ENCODE measurements at regions not wholly inside any gene's neighbourhood (a gene's known extent, or its start where the extent isn't known, plus 50 kb on each side); places are given as distances from the start of the nearest gene placed in this dataset.

GRCh38 chr15:93271871-93272270 is 182.9 kb upstream of the RGMA start:
- DNase-seq (ENCODE audit: low spot score) = no peak

GRCh38 chr15:93270937-93271467 is 182.0 kb upstream of the RGMA start:
- DNase-seq (ENCODE audit: low spot score) = no peak

GRCh38 chr15:93268066-93268465 is 179.1 kb upstream of the RGMA start:
- DNase-seq (ENCODE audit: low spot score) = no peak

DNA sequence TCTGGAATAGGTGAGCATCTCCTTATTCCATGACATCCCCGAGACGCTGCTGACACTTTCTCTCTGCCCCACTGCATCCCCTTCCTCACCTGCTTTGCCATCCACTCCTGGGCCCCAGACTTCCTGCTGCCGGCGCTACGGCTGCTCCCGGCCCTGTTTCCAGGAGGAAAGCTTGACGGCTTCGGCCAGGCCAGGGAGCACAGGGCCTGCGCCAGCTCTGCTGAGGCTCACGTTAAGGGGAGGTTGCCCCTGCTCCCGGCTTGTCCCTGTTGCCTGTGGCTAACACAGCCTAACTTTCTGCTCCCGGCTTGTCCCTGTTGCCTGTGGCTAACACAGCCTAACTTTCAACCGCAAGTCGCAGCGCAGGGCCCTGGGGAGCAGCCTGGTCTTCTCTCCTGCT is 177.3 kb upstream of the RGMA start:
- no peak for DNase-seq (ENCODE audit: low spot score)

GRCh38 chr15:93265111-93265556 is 176.1 kb upstream of the RGMA start:
- DNase-seq (ENCODE audit: low spot score) = no peak

- no peak for DNase-seq (ENCODE audit: low spot score)
These were observed 172.8 kb upstream of the RGMA start for GRCh38 chr15:93261845-93262244.

GRCh38 chr15:93257920-93258319 is 168.9 kb upstream of the RGMA start:
- DNase-seq (ENCODE audit: low spot score) = no peak

DNA sequence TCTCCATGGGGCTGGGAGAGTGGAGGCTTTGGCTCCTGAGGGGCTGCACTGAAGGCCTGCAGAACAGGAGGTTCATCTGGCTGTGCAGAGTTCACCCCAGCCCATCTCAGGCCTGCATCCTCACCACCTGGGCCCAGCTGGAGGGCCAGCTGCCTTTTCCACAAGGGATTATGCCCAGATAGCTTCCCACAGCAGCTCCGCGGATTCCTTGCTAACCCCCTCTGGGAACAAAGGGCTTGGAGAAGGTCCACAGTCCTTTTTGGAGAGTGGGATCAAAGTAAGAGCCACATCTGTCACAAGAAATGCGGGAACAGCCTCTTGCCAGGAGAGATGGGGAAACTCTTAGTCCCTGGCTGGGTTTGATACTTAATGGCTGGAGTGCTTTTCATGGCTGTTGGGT is 164.7 kb upstream of the RGMA start:
- no peak for DNase-seq (ENCODE audit: low spot score)

GRCh38 chr15:93252780-93253179 is 163.8 kb upstream of the RGMA start:
- DNase-seq (ENCODE audit: low spot score) = no peak

DNA sequence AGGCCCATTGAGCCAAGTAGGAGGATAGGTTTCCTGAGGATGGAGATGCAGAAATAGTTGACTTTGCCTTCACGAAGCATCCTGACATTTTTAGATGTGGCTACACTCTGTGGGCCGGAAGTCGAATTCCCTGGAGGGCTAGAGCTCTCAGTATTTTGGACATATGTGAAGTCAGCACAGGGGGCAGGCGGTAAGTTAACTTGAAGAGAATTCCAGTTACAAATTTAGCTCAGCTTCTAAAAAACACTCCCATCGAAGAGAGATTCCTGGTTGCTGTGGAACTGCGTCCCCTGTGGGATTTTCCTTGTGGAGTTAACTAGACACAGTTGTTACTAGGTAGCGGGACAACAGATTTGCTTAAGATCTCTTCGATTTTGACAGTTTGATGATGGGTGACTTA is 161.9 kb upstream of the RGMA start:
- DNase-seq (ENCODE audit: low spot score) = peak; percentile 7

DNA sequence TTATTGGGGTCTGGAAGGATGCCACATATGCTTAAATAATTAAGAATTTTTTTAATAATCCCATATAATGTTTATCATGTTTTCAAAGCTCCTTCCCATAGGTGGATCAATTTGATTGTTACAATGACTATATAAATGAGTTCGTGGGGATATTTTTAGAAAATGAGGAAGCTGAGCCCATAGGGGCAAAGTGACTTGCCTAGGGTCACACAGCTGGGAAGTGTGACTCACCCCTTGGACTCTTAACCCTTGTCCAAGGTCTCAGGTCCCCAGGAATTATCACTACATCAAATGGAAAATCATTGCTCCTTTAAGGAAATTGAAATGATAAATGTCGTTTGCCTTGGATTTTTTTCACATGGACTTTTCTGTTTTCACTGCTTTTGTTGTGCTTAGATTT is 161.2 kb upstream of the RGMA start:
- DNase-seq (ENCODE audit: low spot score) = no peak

DNA sequence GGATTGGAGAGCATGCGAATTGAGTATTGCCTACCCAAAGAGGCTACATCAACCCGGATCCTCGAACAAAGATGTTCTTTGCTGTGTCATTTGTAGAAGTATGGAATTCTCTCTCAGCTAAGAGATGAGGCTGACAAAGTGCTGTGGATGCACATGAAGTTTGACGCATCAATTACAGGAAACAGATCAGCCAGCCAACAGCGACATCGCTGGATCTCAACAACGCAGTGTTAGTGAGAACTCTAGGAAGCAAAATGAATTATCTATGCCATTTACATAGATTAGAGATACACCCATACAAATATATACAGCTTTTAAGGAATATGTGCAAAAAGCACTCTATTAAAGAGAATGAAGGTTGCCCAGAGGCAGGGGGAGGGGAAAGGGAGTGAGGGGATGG is 160.6 kb upstream of the RGMA start:
- no peak for DNase-seq (ENCODE audit: low spot score)

DNA sequence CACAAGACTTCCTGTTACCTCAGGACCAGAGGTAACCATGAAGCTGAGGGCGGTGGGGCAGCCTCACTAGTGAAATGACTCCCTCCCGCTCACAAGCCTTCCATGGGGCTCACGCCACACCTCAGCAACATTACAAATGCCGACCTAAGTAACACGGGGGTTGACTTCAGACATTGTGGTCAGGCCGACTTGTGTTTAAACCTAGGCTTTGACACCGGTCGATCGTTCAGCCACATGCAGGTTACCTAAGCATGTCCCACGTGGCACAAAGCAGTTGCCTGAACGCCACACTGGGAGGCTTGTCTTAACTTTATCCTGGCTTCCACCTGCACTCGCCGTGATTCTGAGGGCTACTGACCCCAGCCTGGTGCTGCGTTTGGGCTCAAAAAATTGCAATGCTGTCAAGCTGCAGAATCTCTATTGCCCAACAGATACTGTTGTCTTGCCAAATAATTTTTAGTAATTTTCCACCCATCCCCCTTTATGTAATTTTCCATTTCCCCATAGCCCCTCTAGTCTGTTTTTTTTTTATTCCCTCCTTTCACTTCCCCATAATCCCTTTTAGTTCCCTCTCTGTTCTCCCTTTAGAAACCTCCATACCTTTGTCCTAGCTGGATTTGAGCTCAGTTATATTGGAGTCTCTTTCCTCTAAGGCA is 158.6 kb upstream of the RGMA start:
- DNase-seq (ENCODE audit: low spot score) = no peak

DNA sequence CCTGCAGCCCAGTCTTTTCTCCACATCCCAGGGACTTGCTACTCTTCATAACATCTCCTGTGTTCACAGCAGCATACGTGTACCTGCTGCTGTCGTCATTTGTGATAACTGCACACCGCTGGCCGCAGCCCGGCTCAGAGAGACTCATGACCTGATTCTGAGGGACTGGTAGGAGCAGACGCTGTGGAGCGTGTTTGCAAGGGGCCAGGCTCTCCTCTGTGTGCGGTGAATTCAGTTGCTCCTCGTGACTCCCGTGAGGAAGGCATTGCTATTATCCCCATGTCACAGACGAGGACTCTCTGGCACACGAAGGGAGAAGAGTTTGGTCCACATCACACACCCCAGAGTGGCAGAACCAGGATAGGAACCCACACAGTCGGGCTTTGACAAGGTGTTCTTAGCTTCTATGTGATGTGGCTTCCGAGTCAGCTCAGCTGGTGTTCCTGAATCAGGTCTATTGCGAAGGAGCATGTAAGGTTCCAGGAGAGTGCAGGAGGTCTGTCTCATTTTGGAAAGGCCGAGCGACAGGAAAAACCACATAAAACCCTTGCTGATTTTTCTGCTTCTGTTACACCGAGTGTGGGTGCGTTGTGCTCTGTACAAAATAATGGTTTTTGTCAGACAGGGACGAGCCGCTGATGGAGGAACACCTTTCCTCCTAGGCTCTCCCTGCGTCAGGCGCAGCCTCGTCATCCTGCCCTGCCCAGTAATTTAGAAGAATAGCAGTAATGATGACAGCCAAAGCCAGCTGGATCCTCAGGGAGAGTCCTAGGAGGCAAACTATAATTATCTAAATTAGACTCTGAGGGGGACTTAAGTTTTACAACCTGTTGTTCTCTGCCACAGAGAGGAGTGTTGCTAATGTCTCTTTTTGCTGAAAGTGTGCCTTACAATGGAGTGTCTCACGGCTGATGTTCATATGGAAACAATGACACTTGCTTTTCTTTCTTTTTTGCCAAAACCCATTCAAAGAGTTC is 157.5 kb upstream of the RGMA start:
- no peak for DNase-seq (ENCODE audit: low spot score)

- DNase-seq (ENCODE audit: low spot score) = no peak
These were observed 156.6 kb upstream of the RGMA start for GRCh38 chr15:93245661-93246042.

GRCh38 chr15:93244696-93245660 is 156.0 kb upstream of the RGMA start:
- DNase-seq (ENCODE audit: low spot score) = no peak

GRCh38 chr15:93243573-93243972 is 154.6 kb upstream of the RGMA start:
- DNase-seq (ENCODE audit: low spot score) = no peak

DNA sequence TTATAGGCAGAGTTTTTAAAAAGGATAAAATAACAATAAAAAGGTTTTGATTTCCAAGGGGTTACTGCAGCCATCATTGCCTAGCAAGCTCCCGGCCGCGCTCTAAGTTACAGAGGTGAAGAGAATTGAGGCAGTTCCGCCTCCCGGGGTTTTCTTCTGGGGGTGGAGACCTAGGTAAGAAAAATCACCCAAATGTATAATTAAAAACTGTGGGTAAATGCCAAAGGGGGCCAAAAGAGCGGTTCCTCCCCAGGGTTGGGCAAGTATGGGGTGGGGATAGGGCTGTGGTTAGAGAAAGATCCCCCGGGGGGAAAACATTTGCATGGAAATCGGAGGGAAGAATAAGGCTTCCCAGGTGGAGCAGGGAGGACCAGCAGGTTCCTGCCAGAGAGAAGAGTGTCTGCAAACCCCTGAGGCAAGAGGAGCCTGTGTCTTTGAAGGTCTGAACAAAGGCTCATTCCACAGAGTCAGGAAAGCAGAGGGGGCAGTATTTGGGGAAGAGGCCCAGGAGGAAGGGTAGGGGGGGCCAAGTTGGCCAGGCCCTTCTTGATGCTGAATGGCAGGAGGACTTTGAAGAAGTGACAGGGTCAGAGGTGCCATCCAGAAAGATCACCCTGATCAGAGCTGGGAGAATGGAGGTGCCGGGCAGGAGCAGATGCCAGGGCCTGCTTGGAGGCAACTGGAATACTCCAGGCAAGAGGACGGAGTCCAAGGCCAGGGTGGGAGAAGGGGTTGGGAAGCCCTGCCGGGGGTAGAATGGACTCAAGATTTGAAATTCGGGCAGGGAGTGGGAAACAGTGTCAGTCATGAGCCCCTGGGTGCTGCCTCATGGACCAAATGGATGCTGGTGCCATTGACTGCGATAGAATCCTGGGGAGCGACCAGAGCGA is 152.9 kb upstream of the RGMA start:
- DNase-seq (ENCODE audit: low spot score) = no peak

DNA sequence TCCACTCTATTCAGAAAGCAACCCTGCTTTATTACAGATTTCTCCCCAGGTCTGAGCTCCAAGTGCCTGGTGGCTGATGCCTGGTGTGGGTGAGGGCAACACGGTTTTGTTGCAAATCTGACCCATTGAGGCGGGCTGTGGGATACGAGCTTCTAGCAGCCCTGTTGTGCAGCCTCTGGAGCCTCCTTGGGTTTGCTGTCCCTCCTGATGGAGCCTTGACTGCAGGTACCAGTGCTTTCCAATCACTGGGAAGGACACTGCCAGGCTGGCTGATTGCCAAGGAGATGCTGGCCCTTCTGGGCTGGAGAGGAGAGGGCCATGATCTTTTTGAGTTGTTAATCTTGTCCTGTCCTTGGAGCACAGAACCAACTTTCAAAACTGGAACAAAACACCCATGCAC is 151.0 kb upstream of the RGMA start:
- DNase-seq (ENCODE audit: low spot score) = no peak

- DNase-seq (ENCODE audit: low spot score) = no peak
These were observed 150.6 kb upstream of the RGMA start for GRCh38 chr15:93239591-93239990.

DNA sequence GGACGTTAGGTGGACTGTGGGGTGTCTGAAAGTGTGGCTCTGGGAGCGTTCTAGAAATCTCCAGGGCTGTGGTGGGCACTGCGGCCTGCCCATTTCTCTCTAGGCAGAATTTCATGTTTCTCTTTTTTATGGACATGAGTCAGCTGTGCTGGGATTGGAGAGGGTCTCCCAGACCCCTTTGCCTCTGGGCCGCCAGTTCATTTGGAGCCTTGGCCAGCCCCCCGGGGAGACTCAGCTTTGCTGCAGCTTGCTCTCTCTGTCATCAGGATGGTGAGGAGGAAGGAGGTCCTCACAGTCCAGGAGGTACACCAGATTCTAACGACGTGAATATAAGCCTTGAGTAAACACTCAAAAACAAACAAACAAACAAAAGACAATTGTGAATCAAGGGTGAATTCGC is 149.6 kb upstream of the RGMA start:
- DNase-seq (ENCODE audit: low spot score) = no peak

Data from putamen (tissue), 1 donor.